ENCODE measurements at regions not wholly inside any gene's neighbourhood (a gene's known extent, or its start where the extent isn't known, plus 50 kb on each side); places are given as distances from the start of the nearest gene placed in this dataset.

DNA sequence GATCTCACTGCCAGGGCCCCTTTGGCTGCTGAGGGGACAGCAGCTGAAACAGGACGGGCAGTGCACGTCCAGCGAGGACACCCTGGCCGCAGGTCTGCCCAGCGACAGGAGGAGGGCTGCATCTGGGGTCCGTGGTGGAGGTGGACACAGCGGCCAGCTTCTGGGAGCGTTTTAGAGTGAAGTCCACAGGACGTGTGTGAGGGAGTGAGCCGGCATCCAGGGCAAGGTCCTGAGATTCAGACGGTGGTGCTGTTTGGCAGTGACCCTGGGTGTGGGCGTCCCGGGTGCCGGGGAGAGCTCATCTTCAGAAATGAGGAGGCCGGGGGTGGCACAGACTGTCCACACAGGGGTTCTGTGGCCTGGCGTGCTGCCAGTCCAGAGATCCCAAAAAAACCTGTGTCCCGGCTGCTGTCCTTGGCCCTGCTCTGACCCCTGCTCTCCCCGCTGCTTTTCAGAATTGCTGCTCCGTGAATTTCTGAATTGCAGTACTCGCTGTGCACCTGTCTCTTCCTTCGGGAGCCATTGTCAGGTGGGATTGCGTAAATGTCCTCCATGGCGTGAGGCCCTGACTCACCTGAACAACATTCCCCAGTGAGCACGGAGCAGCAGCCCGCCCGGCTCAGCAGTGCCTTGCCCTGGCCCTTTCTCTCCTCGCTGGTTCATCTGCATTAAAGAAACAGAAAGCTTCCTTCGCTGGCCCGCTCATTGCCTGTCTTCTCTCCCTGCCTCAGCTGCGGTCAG, 183.5 kb upstream of the C14orf180 start:
- no peaks in the 10 kb centered on the region for H3K4me1 ChIP-seq
- H3K36me3 ChIP-seq (ENCODE audit: control insufficient read depth, insufficient read depth, low read length), result no peaks in the 10 kb centered on the region
- no peaks in the 10 kb centered on the region; the same call in 1 of the 2 replicates for H3K9me3 ChIP-seq
- no TSS peak for BruUV-seq (replicated peaks)
- H3K4me1 Mint-ChIP-seq (ENCODE audit: low read depth, unreplicated experiment), result no peaks in the 10 kb centered on the region
- H3K27ac Mint-ChIP-seq (ENCODE audit: unreplicated experiment), result no peak overlapping the region
- intact Hi-C loops (cut with micrococcal nuclease; ENCODE audit: unreplicated experiment), result no loop called here
- H3K9me3 Mint-ChIP-seq (ENCODE audit: unreplicated experiment), result peaks cover 11% of the 10 kb centered on the region
- H3K4me3 Mint-ChIP-seq (ENCODE audit: unreplicated experiment), result no peak overlapping the region
- CTCF ChIA-PET, result no interaction called here
- no peaks in the 10 kb centered on the region; the same call in none of the 2 replicates for H3K27me3 ChIP-seq (replicated peaks; ENCODE audit: control insufficient read depth, insufficient read depth, low read length)
- no peak overlapping the region for H3K4me3 ChIP-seq (ENCODE audit: low read depth, low read length)
- TF ChIP-seq, protein P1, sequence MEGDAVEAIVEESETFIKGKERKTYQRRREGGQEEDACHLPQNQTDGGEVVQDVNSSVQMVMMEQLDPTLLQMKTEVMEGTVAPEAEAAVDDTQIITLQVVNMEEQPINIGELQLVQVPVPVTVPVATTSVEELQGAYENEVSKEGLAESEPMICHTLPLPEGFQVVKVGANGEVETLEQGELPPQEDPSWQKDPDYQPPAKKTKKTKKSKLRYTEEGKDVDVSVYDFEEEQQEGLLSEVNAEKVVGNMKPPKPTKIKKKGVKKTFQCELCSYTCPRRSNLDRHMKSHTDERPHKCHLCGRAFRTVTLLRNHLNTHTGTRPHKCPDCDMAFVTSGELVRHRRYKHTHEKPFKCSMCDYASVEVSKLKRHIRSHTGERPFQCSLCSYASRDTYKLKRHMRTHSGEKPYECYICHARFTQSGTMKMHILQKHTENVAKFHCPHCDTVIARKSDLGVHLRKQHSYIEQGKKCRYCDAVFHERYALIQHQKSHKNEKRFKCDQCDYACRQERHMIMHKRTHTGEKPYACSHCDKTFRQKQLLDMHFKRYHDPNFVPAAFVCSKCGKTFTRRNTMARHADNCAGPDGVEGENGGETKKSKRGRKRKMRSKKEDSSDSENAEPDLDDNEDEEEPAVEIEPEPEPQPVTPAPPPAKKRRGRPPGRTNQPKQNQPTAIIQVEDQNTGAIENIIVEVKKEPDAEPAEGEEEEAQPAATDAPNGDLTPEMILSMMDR (IDR thresholded peaks at IDR 0.05; ENCODE audit: insufficient read depth in 1 of 2, low read depth in 1 of 2, low read length in 1 of 2, severe bottlenecking in 1 of 2, unreplicated experiment in 1 of 2), result no peak
- POLR2A ChIA-PET, result no interaction called here
- H3K36me3 Mint-ChIP-seq (ENCODE audit: insufficient read depth, unreplicated experiment), result no peaks in the 10 kb centered on the region
- no peak for DNase-seq
- peaks cover 18% of the 10 kb centered on the region for H3K27me3 Mint-ChIP-seq (ENCODE audit: insufficient read depth, unreplicated experiment)

DNA sequence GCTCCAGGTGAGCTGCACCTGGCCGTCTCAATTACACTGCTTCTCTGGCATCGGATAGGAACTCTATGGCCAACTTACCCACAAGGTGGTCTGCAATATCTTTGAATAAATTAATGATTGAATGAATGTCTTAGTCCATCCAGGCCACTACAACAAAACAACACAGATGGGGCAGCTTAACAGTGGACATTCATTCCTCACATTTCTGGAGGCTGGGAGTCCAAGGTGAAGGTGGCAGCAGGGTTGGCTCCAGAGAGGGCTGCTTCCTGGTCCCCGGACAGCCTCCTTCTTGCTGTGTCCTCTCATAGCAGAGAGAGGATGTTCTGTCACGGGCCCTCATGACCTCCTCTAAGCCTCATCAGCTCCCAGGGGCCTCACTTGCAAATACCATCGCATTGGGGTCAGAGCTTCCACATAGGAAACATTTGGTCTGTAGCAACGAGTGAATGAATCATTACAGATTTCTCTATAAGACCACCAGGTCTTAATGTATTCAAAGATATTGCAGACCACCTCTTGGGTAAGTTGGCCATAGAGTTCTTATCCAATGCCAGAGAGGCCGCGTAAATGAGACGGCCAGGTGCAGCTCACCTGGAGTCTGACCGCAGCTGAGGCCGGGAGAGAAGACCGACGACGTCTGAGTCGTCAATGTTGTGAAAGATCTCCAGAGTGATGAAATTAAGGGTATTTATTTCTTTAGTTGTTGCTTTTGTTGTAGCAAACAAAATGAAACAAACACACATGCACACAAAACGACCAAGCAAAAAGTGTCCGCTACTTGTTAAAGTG, 182.7 kb upstream of the C14orf180 start:
- Mint-ChIP-seq H3K4me3 (ENCODE audit: unreplicated experiment) (no peak overlapping the region), H3K27ac (ENCODE audit: unreplicated experiment) (no peak overlapping the region), H3K4me1 (ENCODE audit: low read depth, unreplicated experiment) (no peaks in the 10 kb centered on the region), H3K27me3 (ENCODE audit: insufficient read depth, unreplicated experiment) (peaks cover 16% of the 10 kb centered on the region), H3K36me3 (ENCODE audit: insufficient read depth, unreplicated experiment) (no peaks in the 10 kb centered on the region), H3K9me3 (ENCODE audit: unreplicated experiment) (peaks cover 11% of the 10 kb centered on the region)
- ChIA-PET CTCF (no interaction called here), POLR2A (no interaction called here)
- Histone ChIP-seq H3K4me3 (ENCODE audit: low read depth, low read length) (no peak overlapping the region), H3K4me1 (no peaks in the 10 kb centered on the region), H3K36me3 (ENCODE audit: control insufficient read depth, insufficient read depth, low read length) (no peaks in the 10 kb centered on the region), H3K27me3 (replicated peaks; ENCODE audit: control insufficient read depth, insufficient read depth, low read length) (no peaks in the 10 kb centered on the region; the same call in none of the 2 replicates), H3K9me3 (no peaks in the 10 kb centered on the region; the same call in 1 of the 2 replicates)
- TF ChIP-seq, protein P1 (IDR thresholded peaks at IDR 0.05; ENCODE audit: insufficient read depth in 1 of 2, low read depth in 1 of 2, low read length in 1 of 2, severe bottlenecking in 1 of 2, unreplicated experiment in 1 of 2), result no peak
- no peak for DNase-seq
- intact Hi-C loops (cut with micrococcal nuclease; ENCODE audit: unreplicated experiment), result no loop called here
- BruUV-seq (replicated peaks), result no TSS peak

DNA sequence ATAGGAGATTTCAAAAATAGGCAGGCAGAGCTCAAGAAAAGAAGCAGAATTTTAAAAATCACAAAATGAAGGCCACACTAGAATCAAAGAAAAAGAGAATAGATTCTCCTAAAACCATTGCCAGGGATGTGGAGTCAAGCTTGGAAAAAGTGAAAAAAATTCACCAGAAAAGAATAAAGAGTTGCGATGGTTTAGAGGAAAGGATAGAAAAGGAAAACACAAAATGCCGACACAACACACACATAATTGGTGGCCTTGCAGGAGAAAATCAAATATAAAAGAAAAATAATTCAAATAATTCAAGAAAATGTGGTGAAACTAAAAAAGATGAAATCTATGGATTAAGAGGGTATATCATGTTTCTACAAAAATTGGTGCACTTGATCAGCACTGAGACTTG, 181.6 kb upstream of the C14orf180 start:
- intact Hi-C loops (cut with micrococcal nuclease; ENCODE audit: unreplicated experiment), result no loop called here
- Histone ChIP-seq H3K4me1 (no peaks in the 10 kb centered on the region), H3K4me3 (ENCODE audit: low read depth, low read length) (no peak overlapping the region), H3K9me3 (no peaks in the 10 kb centered on the region; the same call in 1 of the 2 replicates), H3K36me3 (ENCODE audit: control insufficient read depth, insufficient read depth, low read length) (no peaks in the 10 kb centered on the region), H3K27me3 (replicated peaks; ENCODE audit: control insufficient read depth, insufficient read depth, low read length) (no peaks in the 10 kb centered on the region; the same call in none of the 2 replicates)
- H3K27me3 Mint-ChIP-seq (ENCODE audit: insufficient read depth, unreplicated experiment), result peaks cover 14% of the 10 kb centered on the region
- no peak overlapping the region for H3K27ac Mint-ChIP-seq (ENCODE audit: unreplicated experiment)
- no peak overlapping the region for H3K4me3 Mint-ChIP-seq (ENCODE audit: unreplicated experiment)
- H3K36me3 Mint-ChIP-seq (ENCODE audit: insufficient read depth, unreplicated experiment), result no peaks in the 10 kb centered on the region
- no TSS peak for BruUV-seq (replicated peaks)
- H3K9me3 Mint-ChIP-seq (ENCODE audit: unreplicated experiment), result peaks cover 11% of the 10 kb centered on the region
- ChIA-PET CTCF (no interaction called here), POLR2A (no interaction called here)
- H3K4me1 Mint-ChIP-seq (ENCODE audit: low read depth, unreplicated experiment), result no peaks in the 10 kb centered on the region
- TF ChIP-seq, protein P1 (IDR thresholded peaks at IDR 0.05; ENCODE audit: insufficient read depth in 1 of 2, low read depth in 1 of 2, low read length in 1 of 2, severe bottlenecking in 1 of 2, unreplicated experiment in 1 of 2), result no peak
- no peak for DNase-seq
